ENCODE measurements at regions not wholly inside any gene's neighbourhood (a gene's known extent, or its start where the extent isn't known, plus 50 kb on each side); places are given as distances from the start of the nearest gene placed in this dataset.

DNA sequence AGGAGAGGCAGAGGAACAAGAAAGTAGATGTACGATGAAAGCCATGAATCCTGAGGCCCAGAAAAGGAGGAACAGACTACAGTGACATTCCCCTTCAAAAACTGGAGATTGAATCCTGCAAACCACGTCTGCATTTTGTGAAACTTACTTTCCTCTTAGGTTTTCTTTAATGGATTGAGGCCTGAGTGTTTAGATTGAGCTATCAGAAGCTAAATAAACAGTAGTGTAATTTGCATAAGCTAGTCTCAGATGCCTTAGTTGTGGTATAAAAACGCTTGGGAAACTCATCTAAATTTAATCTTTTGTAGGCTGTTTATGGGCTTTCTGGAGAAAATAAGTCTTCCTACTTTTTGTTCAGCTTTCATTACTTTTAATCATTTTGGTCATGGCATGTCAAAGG is 94.8 kb upstream of the HDAC9 start:
- TF ChIP-seq, protein P1, sequence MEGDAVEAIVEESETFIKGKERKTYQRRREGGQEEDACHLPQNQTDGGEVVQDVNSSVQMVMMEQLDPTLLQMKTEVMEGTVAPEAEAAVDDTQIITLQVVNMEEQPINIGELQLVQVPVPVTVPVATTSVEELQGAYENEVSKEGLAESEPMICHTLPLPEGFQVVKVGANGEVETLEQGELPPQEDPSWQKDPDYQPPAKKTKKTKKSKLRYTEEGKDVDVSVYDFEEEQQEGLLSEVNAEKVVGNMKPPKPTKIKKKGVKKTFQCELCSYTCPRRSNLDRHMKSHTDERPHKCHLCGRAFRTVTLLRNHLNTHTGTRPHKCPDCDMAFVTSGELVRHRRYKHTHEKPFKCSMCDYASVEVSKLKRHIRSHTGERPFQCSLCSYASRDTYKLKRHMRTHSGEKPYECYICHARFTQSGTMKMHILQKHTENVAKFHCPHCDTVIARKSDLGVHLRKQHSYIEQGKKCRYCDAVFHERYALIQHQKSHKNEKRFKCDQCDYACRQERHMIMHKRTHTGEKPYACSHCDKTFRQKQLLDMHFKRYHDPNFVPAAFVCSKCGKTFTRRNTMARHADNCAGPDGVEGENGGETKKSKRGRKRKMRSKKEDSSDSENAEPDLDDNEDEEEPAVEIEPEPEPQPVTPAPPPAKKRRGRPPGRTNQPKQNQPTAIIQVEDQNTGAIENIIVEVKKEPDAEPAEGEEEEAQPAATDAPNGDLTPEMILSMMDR (IDR thresholded peaks at IDR 0.05): no peak
- TF ChIP-seq ZFX (IDR thresholded peaks at IDR 0.05; ENCODE audit: borderline replicate concordance): no peak
- no peak overlapping the region for H3K27ac ChIP-seq

DNA sequence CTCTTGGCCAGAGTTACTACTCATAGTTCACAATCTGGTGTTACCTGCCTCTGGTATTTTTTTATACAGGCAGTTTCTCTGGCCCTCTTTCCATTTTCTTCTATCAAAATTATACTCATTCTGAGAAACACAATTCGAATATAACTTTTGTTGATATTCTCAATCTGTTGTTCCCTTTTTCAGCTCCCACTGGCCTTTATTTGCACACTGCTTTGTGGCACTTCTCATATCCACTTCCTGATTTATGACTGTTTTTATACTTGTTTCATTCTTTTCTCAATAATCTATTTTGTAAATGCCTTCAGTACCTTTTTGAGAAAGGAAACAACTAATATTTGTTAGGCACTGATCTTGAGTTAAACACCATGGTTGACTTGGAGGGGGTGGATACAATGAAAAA is 93.8 kb upstream of the HDAC9 start:
- TF ChIP-seq, protein P1 (IDR thresholded peaks at IDR 0.05): no peak
- TF ChIP-seq ZFX (IDR thresholded peaks at IDR 0.05; ENCODE audit: borderline replicate concordance): no peak
- H3K27ac ChIP-seq: no peak overlapping the region

DNA sequence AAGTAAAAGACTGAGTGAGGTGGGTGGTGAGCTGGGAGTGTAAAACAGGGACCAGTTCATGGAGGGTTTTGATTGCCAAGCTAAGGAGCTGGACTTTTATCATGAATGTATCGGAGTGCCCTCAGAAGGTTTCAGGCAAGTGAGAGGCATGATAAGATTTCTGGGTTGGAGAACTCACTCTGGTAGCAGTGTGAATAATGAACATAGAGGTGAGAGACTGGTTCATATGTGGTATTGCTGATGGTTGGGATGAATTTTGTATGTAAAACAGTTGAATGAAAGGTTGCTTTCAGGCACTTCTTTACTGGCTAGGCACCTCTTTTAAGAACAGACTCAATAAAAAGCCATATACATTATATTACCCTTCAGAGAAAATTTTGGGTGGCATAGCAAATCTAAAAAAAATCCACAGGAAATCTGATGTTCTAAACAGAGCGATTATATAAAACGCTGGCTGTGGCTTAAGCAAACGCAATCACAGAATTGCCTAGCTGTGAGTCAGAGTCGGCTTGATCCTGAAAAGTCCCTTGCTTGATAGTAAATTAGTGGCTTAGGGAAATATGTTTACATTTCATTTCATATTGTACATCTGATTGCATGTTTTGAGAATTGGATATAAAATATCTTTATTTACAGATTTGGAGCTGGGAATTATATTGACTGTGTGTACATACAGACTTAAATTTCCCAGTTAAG is 92.9 kb upstream of the HDAC9 start:
- TF ChIP-seq, protein P1 (IDR thresholded peaks at IDR 0.05): no peak
- TF ChIP-seq ZFX (IDR thresholded peaks at IDR 0.05; ENCODE audit: borderline replicate concordance): no peak
- no peak overlapping the region for H3K27ac ChIP-seq

DNA sequence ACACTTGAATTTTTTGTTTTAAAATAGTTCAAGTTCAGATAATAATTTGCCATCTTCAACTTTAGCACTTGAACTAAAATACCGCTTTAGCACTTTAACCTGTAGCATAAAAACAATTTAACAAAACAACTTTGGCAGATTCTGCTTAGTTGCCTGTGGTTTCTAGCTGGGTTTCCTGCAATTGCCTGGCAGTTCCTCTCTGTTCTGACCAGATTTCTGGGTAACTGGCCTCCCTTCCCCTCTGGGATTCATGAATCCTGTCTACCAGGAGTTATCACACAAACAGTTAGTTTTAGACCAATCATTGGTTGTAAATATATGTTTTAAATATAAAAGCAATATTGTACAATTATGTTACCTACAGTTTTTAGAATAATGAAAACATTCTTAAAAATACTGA is 89.8 kb upstream of the HDAC9 start:
- H3K27ac ChIP-seq: no peak overlapping the region
- TF ChIP-seq ZFX (IDR thresholded peaks at IDR 0.05; ENCODE audit: borderline replicate concordance): no peak
- TF ChIP-seq, protein P1 (IDR thresholded peaks at IDR 0.05): no peak

DNA sequence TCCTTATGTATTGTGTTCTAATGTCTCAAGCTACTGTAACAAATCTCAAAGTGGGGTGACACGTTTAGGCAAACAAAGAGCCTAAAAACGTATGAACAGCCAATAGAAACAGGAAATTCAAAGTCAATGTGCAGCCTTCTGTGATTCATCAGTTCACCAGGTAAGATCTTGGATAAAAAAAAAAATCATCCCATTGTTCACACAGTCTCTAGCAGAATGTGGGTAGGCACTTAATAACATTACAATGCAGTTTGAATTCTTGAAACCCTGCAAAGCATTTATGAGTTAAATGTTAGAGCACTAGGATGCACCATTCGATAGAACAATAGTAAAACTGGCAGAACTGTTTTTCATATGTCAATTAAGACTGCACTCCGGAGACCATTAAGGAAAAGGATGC is 88.2 kb upstream of the HDAC9 start:
- TF ChIP-seq ZFX (IDR thresholded peaks at IDR 0.05; ENCODE audit: borderline replicate concordance): no peak
- TF ChIP-seq, protein P1 (IDR thresholded peaks at IDR 0.05): no peak
- no peak overlapping the region for H3K27ac ChIP-seq

DNA sequence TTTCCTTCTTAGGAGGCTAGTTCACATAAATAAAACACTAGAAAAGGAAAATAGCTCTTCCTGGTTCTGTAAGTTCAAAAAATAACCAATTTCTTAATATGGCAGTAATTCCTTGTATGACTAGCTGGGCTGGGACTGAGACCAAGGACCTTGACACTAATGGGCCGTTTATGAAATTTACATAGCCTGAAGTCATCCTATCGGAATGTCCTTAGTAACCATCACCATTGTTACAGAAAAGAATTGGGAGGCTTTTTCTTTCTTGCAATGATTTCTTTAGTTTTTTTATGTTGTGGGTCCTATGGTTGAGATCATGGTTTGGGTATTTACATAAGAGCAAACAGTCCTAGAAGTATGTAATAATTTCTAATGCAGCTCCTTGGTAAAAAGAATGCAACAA is 87.1 kb upstream of the HDAC9 start:
- H3K27ac ChIP-seq: no peak overlapping the region
- TF ChIP-seq ZFX (IDR thresholded peaks at IDR 0.05; ENCODE audit: borderline replicate concordance): no peak
- TF ChIP-seq, protein P1 (IDR thresholded peaks at IDR 0.05): no peak

DNA sequence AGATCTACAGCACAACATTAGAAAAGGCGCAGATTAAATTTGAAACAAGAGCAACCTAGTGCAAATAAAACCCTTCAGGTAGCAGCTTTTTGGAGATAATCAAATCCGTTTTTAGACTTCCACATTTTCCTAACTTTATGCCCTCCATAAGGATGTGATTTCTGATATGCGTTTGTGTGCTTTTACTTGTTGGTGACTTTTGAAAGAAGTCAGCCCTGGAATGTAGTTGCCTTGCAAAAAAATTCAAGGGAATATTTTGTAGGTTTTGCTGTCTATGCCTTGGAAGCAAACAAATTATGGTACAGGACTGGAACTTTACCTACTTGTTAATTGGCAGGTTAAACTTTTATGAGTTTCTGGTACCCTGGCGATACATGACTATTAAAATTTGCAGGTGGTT is 86.7 kb upstream of the HDAC9 start:
- no peak for TF ChIP-seq ZFX (IDR thresholded peaks at IDR 0.05; ENCODE audit: borderline replicate concordance)
- TF ChIP-seq, protein P1 (IDR thresholded peaks at IDR 0.05): no peak
- no peak overlapping the region for H3K27ac ChIP-seq

All from 22Rv1 (cell line).